ENCODE measurements at regions not wholly inside any gene's neighbourhood (a gene's known extent, or its start where the extent isn't known, plus 50 kb on each side); places are given as distances from the start of the nearest gene placed in this dataset.

GRCh38 chr15:70361891-70362290, 264.2 kb upstream of the TLE3 start:
- Histone ChIP-seq H3K27me3 (peaks cover 6% of the 10 kb centered on the region), H3K4me1 (replicated peaks in 1 of 2) (no peaks in the 10 kb centered on the region), H3K9me3 (replicated peaks in 1 of 3) (no peaks in the 10 kb centered on the region), H3K27ac (no peak overlapping the region), H3K4me3 (no peak overlapping the region), H3K36me3 (replicated peaks in 1 of 2) (no peaks in the 10 kb centered on the region)
- 76 to 93% (median 91%) methylated on average over 10 to 11 of the region's 11 CpGs for WGBS, 4 donors
- no peak for TF ChIP-seq CTCF (IDR thresholded peaks at IDR 0.05)
- TF ChIP-seq POLR2A (IDR thresholded peaks at IDR 0.05) = no peak
- intact Hi-C loops (cut with DNase I) = no loop called here
- DNase-seq = no peak

- WGBS, 4 donors = 93 to 100% (median 95%) methylated on average over 2 of the region's 2 CpGs
- no peak for DNase-seq
- Histone ChIP-seq H3K9me3 (replicated peaks in 1 of 3) (no peaks in the 10 kb centered on the region), H3K4me3 (no peak overlapping the region), H3K27ac (no peak overlapping the region), H3K36me3 (replicated peaks in 1 of 2) (no peaks in the 10 kb centered on the region), H3K27me3 (peaks cover 5% of the 10 kb centered on the region), H3K4me1 (replicated peaks in 1 of 2) (no peaks in the 10 kb centered on the region)
- TF ChIP-seq POLR2A (IDR thresholded peaks at IDR 0.05) = no peak
- intact Hi-C loops (cut with DNase I) = no loop called here
These were observed 263.4 kb upstream of the TLE3 start for GRCh38 chr15:70361106-70361505.

GRCh38 chr15:70358871-70359647, 261.3 kb upstream of the TLE3 start:
- H3K27ac ChIP-seq = no peak overlapping the region
- no peaks in the 10 kb centered on the region for H3K4me1 ChIP-seq (replicated peaks in 1 of 2)
- 87 to 93% (median 91%) methylated on average over 14 of the region's 14 CpGs for WGBS, 4 donors
- H3K27me3 ChIP-seq = no peaks in the 10 kb centered on the region
- DNase-seq = no peak
- intact Hi-C loops (cut with DNase I) = loop anchor here in 1 of 2 donors (5.0 kb wide), 1 partner anchor 622 kb away; no protein-coding TSS in a partner anchor
- no peaks in the 10 kb centered on the region for H3K9me3 ChIP-seq (replicated peaks in 1 of 3)
- TF ChIP-seq CTCF (IDR thresholded peaks at IDR 0.05) = no peak
- no peak for TF ChIP-seq POLR2A (IDR thresholded peaks at IDR 0.05)
- H3K4me3 ChIP-seq = no peak overlapping the region
- H3K36me3 ChIP-seq (replicated peaks in 1 of 2) = no peaks in the 10 kb centered on the region

- H3K4me1 ChIP-seq (replicated peaks in 1 of 2) = no peaks in the 10 kb centered on the region
- 83 to 90% (median 87%) methylated on average over 11 of the region's 11 CpGs for WGBS, 4 donors
- H3K27me3 ChIP-seq = no peaks in the 10 kb centered on the region
- H3K9me3 ChIP-seq (replicated peaks in 1 of 3) = no peaks in the 10 kb centered on the region
- TF ChIP-seq CTCF (IDR thresholded peaks at IDR 0.05) (no peak), POLR2A (IDR thresholded peaks at IDR 0.05) (no peak)
- no peaks in the 10 kb centered on the region for H3K36me3 ChIP-seq (replicated peaks in 1 of 2)
- no peak overlapping the region for H3K4me3 ChIP-seq
- no peak for DNase-seq
- intact Hi-C loops (cut with DNase I) = loop anchor here in 1 of 2 donors (5.0 kb wide), 1 partner anchor 621 kb away; no protein-coding TSS in a partner anchor
- no peak overlapping the region for H3K27ac ChIP-seq
These were observed 260.5 kb upstream of the TLE3 start for GRCh38 chr15:70358011-70358819.
